Vagina (tissue), 2 donors: ENCODE measurements at regions not wholly inside any gene's neighbourhood (a gene's known extent, or its start where the extent isn't known, plus 50 kb on each side); places are given as distances from the start of the nearest gene placed in this dataset.
"Not testable (repeated sequence)": the region's sequence is repeated elsewhere in the genome, so short reads cannot be mapped to it uniquely, and the experiment has no call there.

Experiments
- DNase-seq, 2 donors: peaks; one replicate each; pipeline ENCODE4 v3.0.0-alpha.2; 2017; ENCODE audit errors: extremely low spot score in 2 of 2
- H3K27ac ChIP-seq: fragments of 200-600 bp; sonication (generic); one replicate; pipeline ENCODE4 v1.5.1; 2019
- H3K27me3 ChIP-seq: fragments of 200-600 bp; sonication (generic); one replicate; pipeline ENCODE4 v1.5.1; 2019
- H3K36me3 ChIP-seq, 2 donors: fragments of 200-600 bp; sonication (generic); one replicate each; pipeline ENCODE4 v1.5.1; 2017 to 2019
- H3K4me1 ChIP-seq: fragments of 200-600 bp; sonication (generic); one replicate; pipeline ENCODE4 v1.5.1; 2019
- H3K4me3 ChIP-seq, 2 donors: fragments of 200-600 bp; sonication (generic); 1 replicate in 1 of 2; 2 replicates in 1 of 2; pipeline ENCODE4 v1.5.1; 2016 to 2019
- H3K9me3 ChIP-seq: fragments of 200-600 bp; sonication (generic); one replicate; pipeline ENCODE4 v1.5.1; 2019
- POLR2A ChIP-seq, 2 donors: fragments of 450-650 bp; IDR thresholded peaks; one replicate each; pipeline ENCODE4 v1.6.1; 2017; ENCODE audit warnings: antibody characterized with exemption in 2 of 2, mild to moderate bottlenecking in 2 of 2, moderate library complexity in 2 of 2
- POLR2AphosphoS5 ChIP-seq, 2 donors: sonication (generic); formaldehyde crosslinking; IDR thresholded peaks; one replicate each; pipeline ENCODE4 v1.9.0; 2017; ENCODE audit warnings: antibody characterized with exemption in 2 of 2, mild to moderate bottlenecking in 2 of 2, low read depth in 1 of 2; ENCODE audit not compliant: insufficient read depth in 1 of 2
- intact Hi-C: fragments of 100-400 bp; cut with DNase I; formaldehyde crosslinking; loops from one replicate; pipeline ENCODE4 v1.15.1; 2023
- TF ChIP-seq, protein P1 (sequence below), 3 experiments: fragments of 450-650 bp in 2 of 3; fragments of 200-600 bp in 1 of 3; sonication (generic) in 1 of 3; IDR thresholded peaks; one replicate each; pipeline ENCODE4 v1.5.1; 2017 to 2019; ENCODE audit warnings: antibody characterized with exemption in 3 of 3, mild to moderate bottlenecking in 2 of 3, moderate library complexity in 2 of 3

- DNase-seq, result no peak
- no peaks in the 10 kb centered on the region for H3K4me1 ChIP-seq
- H3K27me3 ChIP-seq, result no peaks in the 10 kb centered on the region
- TF ChIP-seq, protein P1, sequence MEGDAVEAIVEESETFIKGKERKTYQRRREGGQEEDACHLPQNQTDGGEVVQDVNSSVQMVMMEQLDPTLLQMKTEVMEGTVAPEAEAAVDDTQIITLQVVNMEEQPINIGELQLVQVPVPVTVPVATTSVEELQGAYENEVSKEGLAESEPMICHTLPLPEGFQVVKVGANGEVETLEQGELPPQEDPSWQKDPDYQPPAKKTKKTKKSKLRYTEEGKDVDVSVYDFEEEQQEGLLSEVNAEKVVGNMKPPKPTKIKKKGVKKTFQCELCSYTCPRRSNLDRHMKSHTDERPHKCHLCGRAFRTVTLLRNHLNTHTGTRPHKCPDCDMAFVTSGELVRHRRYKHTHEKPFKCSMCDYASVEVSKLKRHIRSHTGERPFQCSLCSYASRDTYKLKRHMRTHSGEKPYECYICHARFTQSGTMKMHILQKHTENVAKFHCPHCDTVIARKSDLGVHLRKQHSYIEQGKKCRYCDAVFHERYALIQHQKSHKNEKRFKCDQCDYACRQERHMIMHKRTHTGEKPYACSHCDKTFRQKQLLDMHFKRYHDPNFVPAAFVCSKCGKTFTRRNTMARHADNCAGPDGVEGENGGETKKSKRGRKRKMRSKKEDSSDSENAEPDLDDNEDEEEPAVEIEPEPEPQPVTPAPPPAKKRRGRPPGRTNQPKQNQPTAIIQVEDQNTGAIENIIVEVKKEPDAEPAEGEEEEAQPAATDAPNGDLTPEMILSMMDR (IDR thresholded peaks at IDR 0.05), result no peak
- TF ChIP-seq POLR2AphosphoS5 (IDR thresholded peaks at IDR 0.05; ENCODE audit: insufficient read depth in 1 of 2, low read depth in 1 of 2), result no peak
- TF ChIP-seq POLR2A (IDR thresholded peaks at IDR 0.05), result no peak
- H3K36me3 ChIP-seq, result no peaks in the 10 kb centered on the region
- H3K27ac ChIP-seq, result no peak overlapping the region
- intact Hi-C loops, result no loop called here
- H3K4me3 ChIP-seq, result no peak overlapping the region
- no peaks in the 10 kb centered on the region for H3K9me3 ChIP-seq
Measured at GRCh38 chr11:81190546-81190945, 1543.1 kb downstream of the FAM181B start.

GRCh38 chr11:81187033-81187432 is 1546.6 kb downstream of the FAM181B start:
- H3K4me3 ChIP-seq, H3K27me3 ChIP-seq, H3K36me3 ChIP-seq, intact Hi-C loops, DNase-seq, H3K9me3 ChIP-seq, H3K4me1 ChIP-seq, H3K27ac ChIP-seq: not testable (repeated sequence)

DNA sequence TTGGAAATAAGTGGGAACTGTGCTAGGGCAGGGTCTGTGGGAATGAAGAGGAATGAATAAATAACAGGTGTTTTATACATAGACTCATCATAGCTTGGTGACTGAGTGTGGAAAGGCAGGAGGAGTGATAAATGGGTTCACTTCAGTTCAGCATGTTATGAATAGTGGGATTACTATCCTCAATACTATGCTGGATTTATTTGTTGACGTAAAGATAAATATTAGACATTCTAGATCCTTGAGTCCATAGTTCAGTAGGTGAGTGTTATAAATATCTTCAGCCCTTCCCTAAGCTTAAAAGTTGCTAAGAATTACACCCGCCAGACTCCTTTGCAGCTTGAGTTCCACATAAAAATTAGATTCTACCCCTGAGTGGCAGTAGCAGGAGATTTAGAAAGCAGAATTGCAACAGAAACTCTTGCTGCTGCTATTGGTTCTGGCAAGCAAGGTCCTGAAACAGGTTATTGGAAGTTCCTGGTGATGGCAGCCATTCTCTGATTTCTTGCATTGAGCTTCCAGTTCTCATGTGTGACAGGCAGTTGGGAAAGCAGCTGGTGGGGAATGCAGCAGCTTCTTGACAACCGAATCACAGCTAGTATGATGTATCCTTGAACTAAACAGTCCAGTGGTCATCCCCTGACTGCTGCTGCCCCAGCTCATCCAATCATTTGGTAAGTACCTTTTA is 1558.9 kb downstream of the FAM181B start:
- H3K4me3 ChIP-seq, result no peak overlapping the region
- no peaks in the 10 kb centered on the region for H3K27me3 ChIP-seq
- H3K27ac ChIP-seq, result no peak overlapping the region
- no peaks in the 10 kb centered on the region for H3K36me3 ChIP-seq
- no peak for DNase-seq
- no peaks in the 10 kb centered on the region for H3K4me1 ChIP-seq
- intact Hi-C loops, result no loop called here
- TF ChIP-seq, protein P1 (IDR thresholded peaks at IDR 0.05), result no peak
- TF ChIP-seq POLR2A (IDR thresholded peaks at IDR 0.05), result no peak
- TF ChIP-seq POLR2AphosphoS5 (IDR thresholded peaks at IDR 0.05; ENCODE audit: insufficient read depth in 1 of 2, low read depth in 1 of 2), result no peak
- H3K9me3 ChIP-seq, result no peaks in the 10 kb centered on the region

DNA sequence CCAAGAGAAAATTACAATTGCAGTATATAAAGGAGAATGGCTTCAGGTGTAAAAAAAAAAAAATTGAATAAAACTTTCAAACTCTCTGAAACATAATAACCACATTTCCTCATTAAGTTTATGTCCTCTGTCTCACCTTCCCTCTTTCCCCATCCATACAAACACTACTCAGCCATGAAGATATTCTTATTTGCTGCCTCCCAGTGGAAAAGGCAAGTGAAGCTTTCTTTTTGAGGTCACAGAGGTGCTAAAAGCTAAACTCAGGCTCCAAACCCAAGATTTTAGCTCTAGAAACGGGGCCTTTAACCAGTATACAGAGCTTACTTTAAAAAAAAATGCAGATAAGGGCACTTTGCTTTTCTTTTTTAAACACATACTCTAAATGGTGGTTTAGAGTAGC is 1568.5 kb downstream of the FAM181B start:
- H3K36me3 ChIP-seq, result no peaks in the 10 kb centered on the region
- H3K27me3 ChIP-seq, result no peaks in the 10 kb centered on the region
- H3K4me1 ChIP-seq, result no peaks in the 10 kb centered on the region
- no peak for DNase-seq
- TF ChIP-seq POLR2A (IDR thresholded peaks at IDR 0.05) (no peak), POLR2AphosphoS5 (IDR thresholded peaks at IDR 0.05; ENCODE audit: insufficient read depth in 1 of 2, low read depth in 1 of 2) (no peak)
- TF ChIP-seq, protein P1 (IDR thresholded peaks at IDR 0.05), result no peak
- H3K27ac ChIP-seq, result no peak overlapping the region
- intact Hi-C loops, result no loop called here
- no peaks in the 10 kb centered on the region for H3K9me3 ChIP-seq
- H3K4me3 ChIP-seq, result no peak overlapping the region

- Histone ChIP-seq H3K9me3 (no peaks in the 10 kb centered on the region), H3K27me3 (no peaks in the 10 kb centered on the region), H3K36me3 (no peaks in the 10 kb centered on the region), H3K4me3 (no peak overlapping the region), H3K27ac (no peak overlapping the region), H3K4me1 (no peaks in the 10 kb centered on the region)
- no peak for TF ChIP-seq POLR2A (IDR thresholded peaks at IDR 0.05)
- no peak for TF ChIP-seq POLR2AphosphoS5 (IDR thresholded peaks at IDR 0.05; ENCODE audit: insufficient read depth in 1 of 2, low read depth in 1 of 2)
- TF ChIP-seq, protein P1 (IDR thresholded peaks at IDR 0.05), result no peak
- DNase-seq, result no peak
- intact Hi-C loops, result no loop called here
Measured at GRCh38 chr11:81159900-81160299, 1573.8 kb downstream of the FAM181B start.
